ENCODE measurements at regions not wholly inside any gene's neighbourhood (a gene's known extent, or its start where the extent isn't known, plus 50 kb on each side); places are given as distances from the start of the nearest gene placed in this dataset.
"Not testable (repeated sequence)": the region's sequence is repeated elsewhere in the genome, so short reads cannot be mapped to it uniquely, and the experiment has no call there.

DNA sequence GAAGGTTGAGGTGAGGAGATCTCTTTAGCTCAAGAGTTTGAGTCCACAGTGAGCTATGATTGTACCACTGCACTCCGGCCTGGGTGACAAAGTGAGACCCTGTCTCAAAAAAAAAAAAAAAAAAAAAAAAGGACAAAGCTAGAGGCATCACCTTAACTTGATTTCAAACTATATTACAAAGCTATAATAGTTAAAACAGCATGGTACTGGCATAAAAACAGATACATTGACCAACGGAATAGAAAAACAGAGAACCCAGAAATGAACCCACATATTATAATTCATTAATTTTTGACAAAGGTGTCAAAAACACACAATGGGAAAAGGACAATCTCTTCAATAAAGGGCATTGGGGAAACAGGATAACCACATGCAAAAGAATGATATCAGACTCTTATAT is 50.8 kb upstream of the MBOAT1 start:
- no peak for DNase-seq

DNA sequence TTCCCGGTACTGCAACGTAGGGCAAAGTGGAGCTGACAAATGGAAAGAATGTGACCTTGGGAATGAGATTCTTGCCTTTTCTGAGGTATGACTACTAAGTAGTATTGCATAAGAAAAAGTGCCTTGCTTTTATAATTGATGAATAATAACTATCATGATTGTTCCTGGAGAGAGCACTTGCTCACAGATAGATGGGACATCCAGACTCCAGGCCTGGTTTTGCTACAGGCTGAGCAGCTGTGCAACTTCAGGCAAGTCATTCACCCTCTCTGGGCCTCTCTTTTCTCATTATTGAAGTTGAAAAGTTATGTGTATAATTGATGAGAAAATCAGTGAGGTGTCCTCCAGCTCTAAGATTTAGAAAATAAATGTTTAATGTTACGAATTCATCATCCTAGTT is 53.6 kb upstream of the MBOAT1 start:
- DNase-seq = no peak

DNA sequence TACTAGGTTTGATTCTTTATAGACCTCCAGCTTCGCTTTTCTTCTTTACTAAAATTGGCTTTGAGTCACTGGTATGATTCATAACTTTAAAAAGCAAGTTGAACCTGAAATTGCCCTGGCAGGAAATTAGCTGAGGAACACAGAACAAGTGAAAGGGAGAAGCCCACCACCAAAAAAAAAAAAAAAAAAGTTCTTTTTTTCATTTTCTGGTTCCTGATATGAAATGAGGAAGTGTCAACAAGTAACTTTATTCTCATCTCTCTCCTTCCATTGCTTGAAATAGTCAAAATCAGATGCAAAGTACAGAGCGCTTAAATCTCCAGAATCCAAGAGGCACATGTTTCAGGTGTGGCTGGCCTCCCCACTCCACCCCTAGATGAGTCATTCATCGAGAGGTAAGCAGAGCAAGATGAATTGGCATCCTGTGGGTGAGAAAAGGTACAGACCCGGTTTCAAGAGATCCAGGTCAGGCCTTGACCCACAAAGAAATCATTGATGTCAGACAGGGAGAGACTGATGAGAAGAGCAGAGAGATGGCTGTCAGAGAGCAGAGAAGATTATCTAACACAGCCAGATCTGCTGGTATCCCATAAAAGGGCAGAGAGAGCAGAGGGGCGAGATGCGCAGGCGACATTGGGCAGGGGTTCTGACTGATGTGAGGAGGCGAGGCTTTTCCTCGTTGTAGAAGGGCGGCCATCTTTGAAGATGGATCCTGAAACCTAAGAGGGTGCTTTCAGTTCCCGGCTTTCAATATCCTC is 54.8 kb upstream of the MBOAT1 start:
- DNase-seq = no peak

DNA sequence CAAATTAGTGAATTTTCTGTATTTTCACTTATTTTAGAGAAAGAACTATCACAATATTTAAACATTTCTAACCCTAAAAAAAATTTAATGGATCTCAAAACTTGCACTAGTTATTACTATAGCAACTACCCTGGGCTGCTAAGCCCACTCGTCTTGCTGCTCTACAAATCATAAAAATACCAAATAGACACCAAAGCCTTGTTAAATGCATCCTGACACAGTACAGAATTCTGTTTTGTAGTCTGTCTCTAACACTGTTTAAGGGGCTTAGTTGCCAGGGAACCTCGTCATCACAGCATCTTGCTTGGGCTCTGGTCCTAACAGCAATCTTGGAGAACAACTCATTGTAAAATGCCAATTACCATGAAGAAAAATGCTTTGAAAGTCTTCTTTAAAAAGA is 56.9 kb upstream of the MBOAT1 start:
- no peak for DNase-seq

DNA sequence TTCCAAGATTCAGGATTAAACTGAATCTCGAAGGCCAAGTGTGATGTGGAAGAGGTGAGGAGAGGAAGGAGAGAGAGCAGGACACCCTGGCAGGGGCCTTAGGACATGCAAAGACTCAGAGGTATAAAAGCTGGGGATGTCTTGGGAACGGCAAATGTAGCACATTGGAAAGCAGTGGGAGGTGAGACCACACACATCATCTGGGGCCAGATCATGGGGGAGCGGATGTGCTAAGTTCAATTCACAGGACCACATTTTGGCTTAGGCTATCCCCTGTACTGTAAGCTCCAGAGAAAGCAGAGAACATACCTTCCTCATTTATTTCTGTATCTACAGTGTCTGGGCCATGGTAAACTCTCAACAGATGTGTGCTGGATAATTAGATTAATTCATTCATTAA is 59.5 kb upstream of the MBOAT1 start:
- DNase-seq = no peak

DNA sequence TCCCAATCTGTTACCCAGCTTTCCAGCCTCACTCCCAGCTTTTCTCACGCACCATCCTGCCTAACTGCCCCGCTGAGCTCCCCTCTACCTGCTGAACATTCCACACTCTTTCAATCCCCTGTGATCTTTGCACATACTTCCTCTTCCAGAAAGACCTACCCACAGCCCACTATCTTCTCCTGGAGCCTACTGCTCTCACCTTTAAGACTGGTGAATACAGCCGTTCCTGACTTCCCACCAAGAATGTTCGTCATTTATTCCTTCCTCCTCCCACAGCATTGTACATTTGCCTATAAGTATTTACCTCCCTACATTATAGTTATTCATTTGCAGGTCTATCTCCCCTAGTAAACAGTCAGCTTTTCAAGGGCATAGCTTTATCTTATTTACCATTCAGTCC is 61.9 kb upstream of the MBOAT1 start:
- no peak for DNase-seq

DNA sequence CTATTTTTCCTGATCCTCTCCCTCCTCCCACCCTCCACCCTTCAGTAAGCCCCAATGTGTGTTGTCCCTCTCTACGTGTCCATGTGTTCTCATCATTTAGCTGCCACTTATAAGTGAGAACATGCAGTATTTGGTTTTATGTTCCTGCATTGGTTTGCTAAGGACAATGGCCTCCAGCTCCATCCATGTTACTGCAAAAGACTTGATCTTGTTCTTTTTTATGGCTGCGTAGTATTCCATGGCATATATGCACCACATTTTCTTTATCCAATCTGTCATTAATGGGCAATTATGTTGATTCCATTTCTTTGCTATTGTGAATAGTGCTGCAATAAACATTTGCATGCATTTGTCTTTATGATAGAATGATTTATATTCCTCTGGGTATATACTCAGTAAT is 63.6 kb upstream of the MBOAT1 start:
- not testable (repeated sequence) for DNase-seq

DNA sequence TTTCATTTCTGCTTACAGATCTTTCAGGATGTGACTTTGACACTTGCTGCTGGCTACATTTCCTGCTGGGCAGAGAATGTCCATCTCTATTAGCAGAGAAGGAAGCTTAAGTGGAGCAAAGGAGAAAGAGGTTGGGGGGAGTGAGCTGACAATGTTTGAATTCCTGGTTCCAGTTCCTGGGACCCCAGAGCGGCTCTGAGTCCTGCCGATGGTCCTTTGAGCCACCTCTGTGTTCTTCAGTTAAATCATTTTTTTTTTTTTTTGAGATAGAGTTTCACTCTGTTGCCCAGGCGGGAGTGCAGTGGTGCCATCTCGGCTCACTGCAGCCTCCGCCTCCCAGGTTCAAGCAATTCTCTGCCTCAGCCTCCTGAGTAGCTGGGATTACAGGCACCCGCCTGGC is 65.5 kb upstream of the MBOAT1 start:
- DNase-seq = not testable (repeated sequence)

DNA sequence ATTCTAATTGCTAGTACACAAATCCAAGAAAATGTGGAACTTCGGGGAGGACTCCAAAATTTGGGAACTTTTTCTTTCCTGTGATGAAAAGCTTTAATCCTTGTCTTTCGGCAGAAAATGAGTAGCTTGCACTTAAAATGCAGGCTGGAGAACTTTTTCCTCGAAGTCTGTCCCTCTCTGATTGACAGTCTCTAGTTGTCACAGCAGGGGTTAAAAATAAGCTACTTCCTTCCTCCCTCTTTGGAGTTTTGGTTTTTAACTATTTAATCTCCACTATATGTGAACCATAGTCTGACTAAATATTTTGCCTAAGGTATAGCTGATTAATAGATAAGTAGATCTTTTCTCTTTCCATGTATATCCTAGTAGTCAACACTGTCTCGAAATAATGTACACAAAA is 66.8 kb upstream of the MBOAT1 start:
- DNase-seq = no peak

DNA sequence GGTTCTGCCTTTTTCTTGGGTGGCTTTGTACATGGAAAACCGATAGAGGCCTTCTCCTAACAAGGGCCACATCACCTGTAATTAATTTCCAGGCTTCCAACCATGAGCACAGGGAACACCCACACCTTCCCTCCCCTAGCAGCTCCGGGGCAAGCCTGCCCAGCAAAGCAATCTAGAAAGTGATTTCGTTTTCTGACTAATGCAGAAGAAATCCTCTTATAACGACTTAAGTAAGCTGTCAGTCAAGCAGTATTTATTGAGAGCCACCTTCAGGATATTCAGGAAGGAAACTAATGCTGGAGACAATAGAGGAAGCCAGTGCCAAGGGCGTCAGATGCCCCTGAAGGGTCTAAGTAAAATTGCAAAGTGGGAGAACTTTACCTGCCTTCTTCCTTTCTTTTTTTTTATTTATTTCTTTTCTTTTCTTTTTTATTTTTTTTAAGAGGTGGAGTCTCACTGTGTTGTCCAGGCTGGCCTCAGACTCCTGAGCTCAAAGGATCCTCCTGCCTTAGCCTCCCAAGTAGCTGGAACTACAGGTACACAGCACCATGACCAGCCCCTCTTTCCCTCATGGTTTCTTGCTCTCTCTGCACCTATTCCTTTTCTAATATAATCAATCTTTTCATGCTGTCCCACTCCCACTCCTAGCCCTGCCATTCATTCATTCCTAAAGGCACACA is 67.5 kb upstream of the MBOAT1 start:
- no peak for DNase-seq

DNA sequence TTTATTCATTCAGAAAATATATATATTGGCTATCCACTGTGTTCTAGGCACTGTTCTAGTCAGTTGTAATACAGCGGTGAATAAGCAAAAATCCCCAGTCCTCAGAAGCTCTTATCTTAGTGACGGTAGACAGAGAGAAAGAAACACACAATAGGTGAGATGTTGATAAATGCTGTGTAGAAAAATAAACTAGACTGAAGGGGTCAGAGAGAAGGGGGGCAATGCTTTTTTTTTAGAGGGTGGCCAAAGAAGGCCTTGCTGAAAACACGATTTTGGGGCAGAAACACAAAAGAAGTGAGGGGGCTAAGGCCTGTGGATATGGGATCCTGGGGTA is 68.0 kb upstream of the MBOAT1 start:
- no peak for DNase-seq

DNA sequence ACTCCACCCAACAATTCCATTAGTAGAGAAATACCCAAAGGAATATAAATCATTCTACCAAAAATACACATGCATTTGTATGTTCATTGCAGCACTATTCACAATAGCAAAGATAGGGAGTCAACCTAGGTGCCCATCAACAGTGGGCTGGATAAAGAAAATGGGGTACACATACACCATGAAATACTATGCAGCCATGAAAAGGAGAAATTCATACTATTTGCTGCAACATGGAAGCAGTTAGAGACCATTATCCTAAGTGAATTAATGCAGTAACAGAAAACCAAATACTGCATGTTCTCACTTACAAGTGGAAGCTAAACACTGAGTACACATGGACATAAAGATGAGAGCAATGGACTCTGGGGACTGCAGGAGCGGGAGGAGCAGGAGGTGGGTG is 72.4 kb upstream of the MBOAT1 start:
- DNase-seq = no peak

DNA sequence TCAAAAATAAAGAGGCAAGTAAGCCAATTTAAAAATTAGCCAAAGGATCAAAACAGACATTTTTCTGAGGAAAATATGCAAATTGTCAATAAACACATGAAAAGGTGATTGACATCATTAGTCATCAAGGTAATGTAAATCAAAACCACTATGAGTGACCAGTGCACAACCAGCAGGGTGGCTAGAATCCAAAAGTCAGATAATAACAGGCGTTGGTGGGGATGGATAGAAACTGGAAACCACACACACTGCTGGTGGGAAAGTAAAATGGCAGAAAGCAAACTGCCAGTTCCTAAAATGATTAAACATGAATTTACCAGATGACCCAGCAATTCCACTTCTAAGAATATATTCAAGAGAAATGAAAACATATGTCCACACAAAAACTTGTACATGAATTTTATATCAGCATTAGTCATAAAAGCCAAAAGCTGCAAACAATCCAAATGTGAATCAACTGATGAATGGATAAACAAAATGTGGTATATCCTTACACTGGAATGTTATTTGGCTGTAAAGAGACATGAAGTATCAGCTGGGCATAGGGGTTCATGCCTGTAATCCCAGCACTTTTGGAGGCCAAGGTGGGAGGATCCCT is 74.8 kb upstream of the MBOAT1 start:
- DNase-seq = no peak

DNA sequence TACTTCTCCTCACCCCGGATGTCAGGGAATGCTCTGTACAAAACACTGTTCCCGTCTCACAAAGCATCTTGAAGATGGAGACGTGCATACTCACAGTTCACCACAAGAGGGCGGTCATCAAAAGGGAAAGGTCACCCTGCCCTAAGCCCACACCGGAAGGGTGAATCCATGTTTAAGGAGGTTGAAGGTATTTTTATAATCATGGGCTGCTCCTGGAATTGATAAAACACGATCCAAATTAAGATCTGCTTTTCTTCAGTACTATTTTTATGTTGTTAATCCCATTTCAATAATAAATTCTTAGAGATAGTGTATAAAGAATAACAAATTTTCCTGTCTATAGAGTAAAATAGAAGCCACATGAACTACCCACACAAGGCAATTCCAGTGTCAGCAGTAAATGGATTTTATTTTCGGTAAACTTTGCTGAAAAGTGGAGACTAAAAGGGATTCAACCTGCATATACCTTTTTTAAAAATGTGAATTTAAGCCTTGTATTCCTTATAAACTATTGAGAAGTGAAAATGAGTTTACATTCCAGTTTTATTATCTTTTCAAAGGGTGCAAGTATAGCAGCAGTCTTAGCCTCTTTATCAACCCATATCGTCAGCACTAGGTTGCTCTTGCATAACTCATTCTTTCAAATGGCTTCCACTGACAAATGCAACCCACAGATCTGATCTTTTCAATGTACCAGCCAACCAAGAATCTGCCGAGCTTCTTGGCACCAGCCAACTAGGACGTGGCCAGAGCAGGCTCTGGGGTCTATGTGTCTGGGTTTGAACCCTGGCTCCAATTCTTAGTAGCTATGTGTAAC is 79.7 kb upstream of the MBOAT1 start:
- peak in 1 of 2 experiments; percentile 14 for DNase-seq

DNA sequence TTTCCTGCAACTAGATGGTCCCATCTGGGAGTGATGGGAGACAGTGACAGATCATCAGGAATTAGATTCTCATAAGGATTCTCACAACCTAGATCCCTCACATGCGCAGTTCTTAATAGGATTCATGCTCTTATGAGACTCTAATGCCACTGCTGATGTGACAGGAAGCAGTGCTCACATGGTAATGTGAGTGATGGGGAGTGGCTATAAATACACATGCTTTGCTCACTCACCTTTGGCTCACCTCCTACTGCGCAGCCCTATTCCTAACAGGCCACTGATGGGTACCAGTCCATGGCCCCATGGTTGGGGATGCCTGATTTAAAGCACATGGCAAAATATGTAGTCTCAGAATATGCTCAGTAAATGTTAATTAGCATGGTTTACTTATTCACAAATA is 80.6 kb upstream of the MBOAT1 start:
- DNase-seq = no peak

DNA sequence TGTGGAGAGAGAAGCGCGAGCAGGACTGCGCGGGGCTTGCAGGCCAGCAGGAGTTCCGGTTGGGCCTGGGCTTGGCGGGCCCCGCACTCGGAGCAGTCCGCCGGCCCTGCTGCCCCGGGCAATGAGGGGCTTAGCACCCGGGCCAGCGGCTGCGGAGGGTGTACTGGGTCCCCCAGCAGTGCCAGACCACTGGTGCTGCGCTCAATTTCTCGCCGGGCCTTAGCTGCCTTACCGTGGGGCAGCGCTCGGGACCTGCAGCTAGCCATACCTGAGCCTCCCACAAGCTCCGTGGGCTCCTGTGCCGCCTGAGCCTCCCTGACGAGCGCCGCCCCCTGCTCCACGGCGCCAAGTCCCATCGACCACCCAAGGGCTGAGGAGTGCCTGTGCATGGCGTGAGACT is 89.0 kb upstream of the MBOAT1 start:
- DNase-seq = no peak

DNA sequence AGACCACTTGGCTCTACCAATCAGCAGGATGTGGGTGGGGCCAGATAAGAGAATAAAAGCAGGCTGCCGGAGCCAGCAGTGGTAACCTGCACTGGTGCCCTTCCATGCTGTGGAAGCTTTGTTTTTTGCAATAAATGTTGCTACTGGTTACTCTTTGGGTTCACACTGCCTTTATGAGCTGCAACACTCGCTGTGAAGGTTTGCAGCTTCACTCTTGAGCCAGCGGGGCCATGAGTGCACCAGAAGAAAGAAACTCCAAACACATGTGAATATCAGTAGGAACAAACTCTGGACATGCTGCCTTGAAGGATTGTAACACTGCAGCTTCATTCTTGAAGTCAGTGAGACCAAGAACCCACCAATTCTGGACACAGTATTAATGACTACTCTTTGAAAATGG is 89.9 kb upstream of the MBOAT1 start:
- no peak for DNase-seq

DNA sequence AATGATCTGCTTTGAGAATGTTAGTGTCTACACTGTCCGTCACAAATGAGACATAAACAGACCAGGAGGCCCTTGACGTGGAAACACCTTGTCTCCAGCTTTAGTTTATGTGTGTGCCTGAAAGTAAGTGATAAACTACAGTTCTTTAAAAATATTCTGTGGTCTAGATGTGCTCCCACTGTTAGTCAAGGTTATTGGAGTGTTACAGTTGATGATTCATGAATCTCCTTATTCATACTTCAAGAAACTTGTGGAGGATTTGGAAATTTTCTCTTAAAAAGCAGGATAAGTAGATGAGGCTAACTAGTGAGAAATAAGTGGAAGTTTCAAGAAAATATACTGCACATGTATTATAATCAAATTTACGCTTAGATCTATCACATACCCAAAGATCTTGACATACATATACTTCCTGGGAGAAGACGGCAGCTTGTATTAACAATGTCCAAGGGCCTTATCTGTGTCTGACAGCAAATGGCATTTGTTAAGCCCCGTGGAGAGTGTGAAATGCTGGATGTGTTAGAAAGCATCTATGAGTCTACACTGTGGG is 90.5 kb upstream of the MBOAT1 start:
- no peak for DNase-seq

DNA sequence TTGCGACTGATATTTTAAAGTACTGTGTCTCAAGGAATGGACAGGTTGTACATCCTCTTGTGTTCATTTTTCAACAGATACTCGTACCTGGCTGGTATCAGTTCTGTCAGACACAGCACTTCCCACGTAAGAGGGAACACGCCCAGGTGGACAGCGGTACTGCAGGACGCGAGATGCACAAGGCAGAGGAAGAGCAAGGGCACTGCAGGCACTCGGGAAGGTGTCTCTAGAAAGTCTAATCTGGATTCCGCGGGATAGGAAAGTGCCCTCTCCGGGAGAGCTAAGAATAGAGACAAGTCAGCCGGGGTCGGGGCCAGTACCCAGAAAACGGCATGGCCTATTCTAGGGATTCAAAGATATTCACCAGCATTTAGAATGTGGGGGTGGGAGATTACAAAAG is 94.2 kb upstream of the MBOAT1 start:
- no peak for DNase-seq

DNA sequence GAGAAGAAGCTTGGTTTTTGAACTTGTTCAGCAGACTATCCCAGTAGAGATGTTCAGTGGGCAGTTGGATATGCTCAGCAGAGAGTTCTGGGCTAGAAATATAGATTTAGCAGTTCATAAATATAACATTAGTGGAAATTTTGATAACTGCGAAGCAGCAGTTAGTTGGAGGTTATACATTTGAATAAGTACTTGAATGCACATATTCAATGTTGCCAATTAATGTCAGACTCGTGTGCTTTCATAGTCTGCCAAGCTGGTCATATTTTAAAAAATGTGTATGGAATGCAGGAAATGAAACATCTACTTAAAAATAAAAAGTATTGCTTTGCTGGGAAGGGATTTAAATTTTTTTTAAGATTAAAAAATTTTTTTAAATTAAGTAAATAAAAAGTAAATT is 92.5 kb upstream of the E2F3 start:
- no peak for DNase-seq

DNA sequence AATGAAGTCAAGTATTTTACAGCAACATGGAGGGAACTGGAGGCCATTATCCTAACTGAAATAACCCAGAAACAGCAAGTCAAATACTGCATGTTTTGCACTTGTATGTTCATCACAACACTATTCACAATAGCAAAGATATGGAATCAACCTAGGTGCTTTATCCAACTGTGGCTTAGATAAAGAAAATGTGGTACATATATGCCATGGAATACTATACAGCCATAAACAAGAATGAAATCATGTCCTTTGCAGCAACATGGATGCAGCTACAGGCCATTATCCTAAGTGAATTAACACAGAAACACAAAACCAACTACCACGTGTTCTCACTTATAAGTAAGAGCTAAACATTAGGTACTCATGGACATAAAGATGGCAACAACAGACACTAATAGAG is 91.5 kb upstream of the E2F3 start:
- no peak for DNase-seq

DNA sequence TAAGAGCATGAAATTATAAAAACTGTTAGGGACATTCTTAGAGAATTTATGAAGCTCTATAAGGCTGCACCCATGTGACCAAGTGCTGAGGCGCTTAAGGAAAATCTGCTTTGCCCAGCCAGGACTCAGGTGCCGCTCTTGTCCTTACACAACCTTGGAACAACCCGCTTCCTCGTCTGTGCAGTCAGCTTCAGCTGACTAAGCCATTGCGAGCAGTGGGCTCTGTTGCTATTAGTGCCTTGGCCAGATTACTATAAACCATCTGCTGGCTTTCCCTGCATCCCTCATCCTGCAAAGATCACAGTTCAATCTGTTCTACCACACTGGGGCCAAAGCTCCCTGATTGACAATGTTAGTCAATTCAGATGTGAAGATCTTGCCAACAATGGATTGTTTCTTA is 89.1 kb upstream of the E2F3 start:
- DNase-seq = no peak

DNA sequence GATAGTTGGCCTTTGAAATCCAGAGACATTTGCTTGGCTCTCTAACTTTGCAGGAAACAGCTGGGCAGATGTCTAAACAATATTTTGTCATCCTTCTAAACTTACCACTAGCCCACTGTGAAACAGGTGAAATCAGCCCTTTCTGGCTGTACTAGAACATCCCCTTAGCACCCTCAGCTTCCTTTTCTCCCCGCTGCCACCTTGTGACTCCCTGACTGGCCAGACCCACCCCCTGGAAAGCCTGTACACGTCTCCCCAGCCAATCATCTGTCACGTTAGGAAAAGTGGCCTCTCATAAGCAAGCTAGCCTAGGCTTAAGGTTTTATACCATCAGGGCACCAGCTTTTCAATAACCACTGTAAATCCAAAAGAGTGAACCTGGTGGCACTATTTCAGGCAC is 88.6 kb upstream of the E2F3 start:
- no peak for DNase-seq

Measured in cerebellar nuclear complex (tissue), 1 donor.